Natural killer cell (primary cell): ENCODE measurements at regions not wholly inside any gene's neighbourhood (a gene's known extent, or its start where the extent isn't known, plus 50 kb on each side); places are given as distances from the start of the nearest gene placed in this dataset.

Experiments
- ATAC-seq, 3 donors: fragments of 150-1000 bp in 2 of 3; fragments of 200-7000 bp in 1 of 3; cut with Tn5 transposase; 1 replicate in 1 of 3; 2 replicates in 2 of 3; pipeline ENCODE4 v1.10.0; 2021; ENCODE audit warnings: mild to moderate bottlenecking in 2 of 3, moderate library complexity in 2 of 3
- DNase-seq, 2 donors: peaks; one replicate each; pipeline versions ENCODE4 v3.0.0 to v3.0.0-alpha.2; 2013 to 2021; ENCODE audit warnings: mixed read lengths in 1 of 2
- H3K27ac ChIP-seq: one replicate; pipeline ENCODE4 v1.5.1; 2013; ENCODE audit warnings: mild to moderate bottlenecking, low read length
- H3K27me3 ChIP-seq: one replicate; pipeline ENCODE4 v1.6.1; 2013; ENCODE audit warnings: low read length; ENCODE audit not compliant: control insufficient read depth, insufficient read depth
- H3K36me3 ChIP-seq: one replicate; pipeline ENCODE4 v1.6.1; 2013; ENCODE audit warnings: low read length; ENCODE audit not compliant: control insufficient read depth, insufficient read depth
- H3K4me1 ChIP-seq: one replicate; pipeline ENCODE4 v1.6.1; 2013; ENCODE audit warnings: low read length; ENCODE audit not compliant: control insufficient read depth, insufficient read depth
- H3K4me3 ChIP-seq: one replicate; pipeline ENCODE4 v1.5.1; 2013; ENCODE audit warnings: low read length
- H3K9me3 ChIP-seq: one replicate; pipeline ENCODE4 v1.6.1; 2013; ENCODE audit warnings: low read length; ENCODE audit not compliant: control insufficient read depth, insufficient read depth
- H3K27ac Mint-ChIP-seq, 2 donors: one replicate each; pipeline ENCODE4 v1.8.0; 2022; ENCODE audit warnings: mild to moderate bottlenecking in 2 of 2, mixed read lengths in 2 of 2, moderate library complexity in 1 of 2
- H3K27me3 Mint-ChIP-seq, 2 donors: one replicate each; pipeline ENCODE4 v1.8.0; 2022; ENCODE audit warnings: low read depth in 2 of 2, mixed read lengths in 2 of 2
- H3K36me3 Mint-ChIP-seq: one replicate; pipeline ENCODE4 v1.8.0; 2022; ENCODE audit warnings: mixed read lengths
- H3K4me1 Mint-ChIP-seq, 2 donors: one replicate each; pipeline ENCODE4 v1.8.0; 2022; ENCODE audit warnings: mixed read lengths in 2 of 2
- H3K4me3 Mint-ChIP-seq: one replicate; pipeline ENCODE4 v1.8.0; 2022; ENCODE audit warnings: mild to moderate bottlenecking, moderate library complexity, mixed read lengths
- H3K9me3 Mint-ChIP-seq, 2 donors: one replicate each; pipeline ENCODE4 v1.8.0; 2022; ENCODE audit warnings: mixed read lengths in 2 of 2
- CTCF ChIP-seq: fragments of 200-600 bp; IDR thresholded peaks from one replicate; pipeline ENCODE4 v1.8.0; 2022; ENCODE audit warnings: antibody characterized with exemption
- whole genome bisulfite sequencing: methylation state at CpG from one replicate; pipeline ENCODE4 v1.1.7; 2013; ENCODE audit warnings: missing lambda C conversion rate; ENCODE audit not compliant: insufficient coverage; 5-methylcytosine and 5-hydroxymethylcytosine counted together
- intact Hi-C: fragments of 100-400 bp; cut with micrococcal nuclease; formaldehyde crosslinking; loops from one replicate; pipeline ENCODE4 v1.14.2; 2022

GRCh38 chr12:88878295-88878694 lies 298.0 kb upstream of the KITLG start:
- H3K9me3 Mint-ChIP-seq, result peaks cover 0 to 2% of the 10 kb centered on the region in 2 donors
- H3K27ac ChIP-seq, result no peak overlapping the region
- ATAC-seq (no peak), DNase-seq (no peak)
- intact Hi-C loops, result no loop called here
- 83% methylated on average over 1 of the region's 2 CpGs for WGBS
- H3K36me3 Mint-ChIP-seq, result no peaks in the 10 kb centered on the region
- H3K4me1 Mint-ChIP-seq, result no peaks in the 10 kb centered on the region
- H3K4me3 Mint-ChIP-seq, result no peak overlapping the region
- H3K4me1 ChIP-seq, result no peaks in the 10 kb centered on the region
- no peaks in the 10 kb centered on the region for H3K9me3 ChIP-seq
- TF ChIP-seq CTCF, result no peak
- H3K27me3 Mint-ChIP-seq, result no peaks in the 10 kb centered on the region
- H3K4me3 ChIP-seq, result no peak overlapping the region
- H3K36me3 ChIP-seq, result no peaks in the 10 kb centered on the region
- H3K27ac Mint-ChIP-seq, result no peak overlapping the region
- H3K27me3 ChIP-seq, result no peaks in the 10 kb centered on the region

GRCh38 chr12:88876857-88877256 lies 296.6 kb upstream of the KITLG start:
- TF ChIP-seq CTCF, result no peak

GRCh38 chr12:88870000-88870737 lies 289.9 kb upstream of the KITLG start:
- Mint-ChIP-seq H3K4me3 (no peak overlapping the region), H3K27me3 (no peaks in the 10 kb centered on the region), H3K4me1 (no peaks in the 10 kb centered on the region), H3K36me3 (no peaks in the 10 kb centered on the region), H3K9me3 (peaks cover 2 to 5% of the 10 kb centered on the region in 2 donors), H3K27ac (no peak overlapping the region)
- Histone ChIP-seq H3K27me3 (no peaks in the 10 kb centered on the region), H3K4me3 (no peak overlapping the region), H3K36me3 (no peaks in the 10 kb centered on the region), H3K4me1 (no peaks in the 10 kb centered on the region), H3K27ac (no peak overlapping the region), H3K9me3 (no peaks in the 10 kb centered on the region)
- no peak for DNase-seq
- ATAC-seq, result no peak
- no peak for TF ChIP-seq CTCF
- WGBS, result 20% methylated on average over 2 of the region's 3 CpGs
- intact Hi-C loops, result no loop called here

More at GRCh38 chr12:88876857-88877256, 296.6 kb upstream of the KITLG start:
- Mint-ChIP-seq H3K27ac (no peak overlapping the region), H3K4me1 (no peaks in the 10 kb centered on the region), H3K27me3 (no peaks in the 10 kb centered on the region), H3K36me3 (no peaks in the 10 kb centered on the region), H3K9me3 (peaks cover 0 to 2% of the 10 kb centered on the region in 2 donors), H3K4me3 (no peak overlapping the region)
- WGBS, result 83% methylated on average over 1 of the region's 2 CpGs
- no peak overlapping the region for H3K4me3 ChIP-seq
- no peaks in the 10 kb centered on the region for H3K9me3 ChIP-seq
- no peak for DNase-seq
- H3K4me1 ChIP-seq, result no peaks in the 10 kb centered on the region
- H3K36me3 ChIP-seq, result no peaks in the 10 kb centered on the region
- no peak for ATAC-seq
- H3K27ac ChIP-seq, result no peak overlapping the region
- no peaks in the 10 kb centered on the region for H3K27me3 ChIP-seq
- intact Hi-C loops, result no loop called here

GRCh38 chr12:88868050-88868449 lies 287.8 kb upstream of the KITLG start:
- DNase-seq (no peak), ATAC-seq (no peak)
- H3K27me3 ChIP-seq, result no peaks in the 10 kb centered on the region
- TF ChIP-seq CTCF, result no peak
- H3K9me3 ChIP-seq, result no peaks in the 10 kb centered on the region
- no peaks in the 10 kb centered on the region for H3K36me3 Mint-ChIP-seq
- intact Hi-C loops, result no loop called here
- no peak overlapping the region for H3K27ac ChIP-seq
- H3K27me3 Mint-ChIP-seq, result no peaks in the 10 kb centered on the region
- H3K4me3 Mint-ChIP-seq, result no peak overlapping the region
- no peak overlapping the region for H3K4me3 ChIP-seq
- no peaks in the 10 kb centered on the region for H3K4me1 ChIP-seq
- no peak overlapping the region for H3K27ac Mint-ChIP-seq
- H3K4me1 Mint-ChIP-seq, result no peaks in the 10 kb centered on the region
- no peaks in the 10 kb centered on the region for H3K36me3 ChIP-seq
- H3K9me3 Mint-ChIP-seq, result peaks cover 5 to 6% of the 10 kb centered on the region in 2 donors
